GM18520 (cell line): ENCODE measurements at regions not wholly inside any gene's neighbourhood (a gene's known extent, or its start where the extent isn't known, plus 50 kb on each side); places are given as distances from the start of the nearest gene placed in this dataset.
"Not testable (repeated sequence)": the region's sequence is repeated elsewhere in the genome, so short reads cannot be mapped to it uniquely, and the experiment has no call there.

Experiments used
- ATAC-seq: cut with Tn5 transposase; IDR thresholded peaks from one replicate; pipeline ENCODE4 v1.9.1; 2021; ENCODE audit not compliant: unreplicated experiment

GRCh38 chr5:57002959-57003485, 51.1 kb upstream of the MIER3 start:
- no peak for ATAC-seq

GRCh38 chr5:57003566-57003965, 51.6 kb upstream of the MIER3 start:
- ATAC-seq: not testable (repeated sequence)

GRCh38 chr5:57004800-57005199, 52.9 kb upstream of the MIER3 start:
- no peak for ATAC-seq

GRCh38 chr5:57007344-57007743, 55.4 kb upstream of the MIER3 start:
- ATAC-seq: peak; percentile 93

- ATAC-seq: no peak
Observed at GRCh38 chr5:57009811-57010210, 57.9 kb upstream of the MIER3 start.

GRCh38 chr5:57010786-57011185, 58.9 kb upstream of the MIER3 start:
- ATAC-seq: no peak

- ATAC-seq: no peak
Observed at GRCh38 chr5:57012511-57012910, 60.6 kb upstream of the MIER3 start.

GRCh38 chr5:57025961-57026360, 74.0 kb upstream of the MIER3 start:
- ATAC-seq: no peak

GRCh38 chr5:57028161-57028560, 76.2 kb upstream of the MIER3 start:
- ATAC-seq: no peak

GRCh38 chr5:57032151-57032551, 80.2 kb upstream of the MIER3 start:
- ATAC-seq: no peak

- no peak for ATAC-seq
Observed at GRCh38 chr5:57033103-57033502, 81.2 kb upstream of the MIER3 start.

GRCh38 chr5:57033503-57033902, 81.6 kb upstream of the MIER3 start:
- ATAC-seq: no peak

GRCh38 chr5:57034201-57034916, 82.4 kb upstream of the MIER3 start:
- no peak for ATAC-seq

- no peak for ATAC-seq
Observed at GRCh38 chr5:57035955-57036354, 84.0 kb upstream of the MIER3 start.

GRCh38 chr5:57036761-57037160, 84.8 kb upstream of the MIER3 start:
- ATAC-seq: no peak

GRCh38 chr5:57037355-57037754, 85.4 kb upstream of the MIER3 start:
- no peak for ATAC-seq

GRCh38 chr5:57041570-57041969, 89.6 kb upstream of the MIER3 start:
- ATAC-seq: no peak

GRCh38 chr5:57042524-57042931, 90.6 kb upstream of the MIER3 start:
- no peak for ATAC-seq

GRCh38 chr5:57054135-57054534, 102.2 kb upstream of the MIER3 start:
- no peak for ATAC-seq

- ATAC-seq: no peak
Observed at GRCh38 chr5:57054671-57055070, 102.7 kb upstream of the MIER3 start.

GRCh38 chr5:57055731-57056130, 103.8 kb upstream of the MIER3 start:
- no peak for ATAC-seq

GRCh38 chr5:57063773-57064172, 110.1 kb upstream of the GPBP1 start:
- ATAC-seq: no peak
